H1 (cell line): ENCODE measurements at regions not wholly inside any gene's neighbourhood (a gene's known extent, or its start where the extent isn't known, plus 50 kb on each side); places are given as distances from the start of the nearest gene placed in this dataset.

ENCODE experiments used
- CTBP2 ChIP-seq: IDR thresholded peaks from 2 replicates; pipeline ENCODE4 v1.7.0; 2011; ENCODE audit warnings: borderline replicate concordance, mild to moderate bottlenecking, moderate library complexity, mixed read lengths, low read length; ENCODE audit not compliant: insufficient read depth, insufficient read length
- JUND ChIP-seq: IDR thresholded peaks from 2 replicates; pipeline ENCODE4 v1.6.1; 2011; ENCODE audit warnings: mild to moderate bottlenecking, improper control_type of control experiment, low read length
- YY1 ChIP-seq: IDR thresholded peaks from 2 replicates; pipeline ENCODE4 v1.6.1; 2011; ENCODE audit warnings: low read depth, mild to moderate bottlenecking, low read length
- ZNF274 ChIP-seq: IDR thresholded peaks from 2 replicates; pipeline ENCODE4 v1.7.0; 2012; ENCODE audit warnings: low read length, borderline replicate concordance; ENCODE audit errors: extremely low read depth
- TF ChIP-seq, protein P1 (sequence below), 3 experiments: IDR thresholded peaks; 1 replicate in 2 of 3; 2 replicates in 1 of 3; pipeline versions ENCODE4 v1.5.1 to v1.6.1; 2011; ENCODE audit warnings: low read length in 3 of 3, mild to moderate bottlenecking in 3 of 3, inconsistent platforms in 2 of 3, low read depth in 1 of 3, moderate library complexity in 1 of 3; ENCODE audit not compliant: insufficient read depth in 1 of 3; ENCODE audit errors: control extremely low read depth in 1 of 3
- TF ChIP-seq, protein P2 (sequence below): IDR thresholded peaks from 2 replicates; pipeline ENCODE4 v1.6.1; 2011; ENCODE audit warnings: low read depth, mild to moderate bottlenecking, low read length; ENCODE audit not compliant: insufficient read depth

DNA sequence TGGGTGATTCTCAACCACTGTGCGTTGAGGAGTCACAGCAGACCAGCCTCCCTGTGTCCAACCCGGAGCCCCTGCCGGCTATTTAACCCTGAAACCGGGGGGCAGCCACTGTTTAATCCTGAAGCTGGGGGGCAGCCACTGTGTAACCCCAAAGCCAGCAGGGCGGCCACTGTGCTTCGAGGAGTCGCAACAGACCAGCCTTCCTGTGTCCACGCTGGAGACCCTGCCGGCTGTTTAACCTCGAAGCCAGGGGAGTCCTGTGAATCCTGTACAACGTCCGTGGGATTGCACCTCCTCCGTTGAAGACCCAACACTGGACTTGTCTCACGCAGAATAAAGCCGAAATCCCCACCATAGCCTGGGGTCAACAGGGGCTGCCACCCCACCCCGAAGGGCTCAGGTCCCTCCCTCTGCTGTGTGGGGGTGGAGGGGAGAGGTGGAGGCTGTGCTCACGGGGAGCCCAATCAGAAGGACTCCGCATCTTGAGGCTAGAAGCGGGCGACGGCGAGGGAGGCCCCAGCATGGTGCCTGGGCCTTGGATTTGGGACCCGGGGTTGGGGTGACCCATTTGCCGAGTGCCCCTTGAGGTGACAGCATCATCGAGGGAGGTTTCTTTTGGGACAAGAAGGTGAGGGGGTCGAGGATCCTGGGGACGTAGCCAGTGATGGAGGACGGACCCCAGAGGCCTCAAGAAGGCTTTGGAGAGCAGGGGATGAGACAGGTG is 94.9 kb downstream of the ADRA2C start:
- TF ChIP-seq, protein P1, sequence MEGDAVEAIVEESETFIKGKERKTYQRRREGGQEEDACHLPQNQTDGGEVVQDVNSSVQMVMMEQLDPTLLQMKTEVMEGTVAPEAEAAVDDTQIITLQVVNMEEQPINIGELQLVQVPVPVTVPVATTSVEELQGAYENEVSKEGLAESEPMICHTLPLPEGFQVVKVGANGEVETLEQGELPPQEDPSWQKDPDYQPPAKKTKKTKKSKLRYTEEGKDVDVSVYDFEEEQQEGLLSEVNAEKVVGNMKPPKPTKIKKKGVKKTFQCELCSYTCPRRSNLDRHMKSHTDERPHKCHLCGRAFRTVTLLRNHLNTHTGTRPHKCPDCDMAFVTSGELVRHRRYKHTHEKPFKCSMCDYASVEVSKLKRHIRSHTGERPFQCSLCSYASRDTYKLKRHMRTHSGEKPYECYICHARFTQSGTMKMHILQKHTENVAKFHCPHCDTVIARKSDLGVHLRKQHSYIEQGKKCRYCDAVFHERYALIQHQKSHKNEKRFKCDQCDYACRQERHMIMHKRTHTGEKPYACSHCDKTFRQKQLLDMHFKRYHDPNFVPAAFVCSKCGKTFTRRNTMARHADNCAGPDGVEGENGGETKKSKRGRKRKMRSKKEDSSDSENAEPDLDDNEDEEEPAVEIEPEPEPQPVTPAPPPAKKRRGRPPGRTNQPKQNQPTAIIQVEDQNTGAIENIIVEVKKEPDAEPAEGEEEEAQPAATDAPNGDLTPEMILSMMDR (IDR thresholded peaks at IDR 0.05; ENCODE audit: control extremely low read depth in 1 of 3, insufficient read depth in 1 of 3, low read depth in 1 of 3, low read length in 3 of 3): no peak
- no peak for TF ChIP-seq ZNF274
- no peak for TF ChIP-seq CTBP2
- TF ChIP-seq JUND: no peak
- TF ChIP-seq YY1: no peak
- TF ChIP-seq, protein P2, sequence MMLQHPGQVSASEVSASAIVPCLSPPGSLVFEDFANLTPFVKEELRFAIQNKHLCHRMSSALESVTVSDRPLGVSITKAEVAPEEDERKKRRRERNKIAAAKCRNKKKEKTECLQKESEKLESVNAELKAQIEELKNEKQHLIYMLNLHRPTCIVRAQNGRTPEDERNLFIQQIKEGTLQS: no peak
